ENCODE measurements at regions not wholly inside any gene's neighbourhood (a gene's known extent, or its start where the extent isn't known, plus 50 kb on each side); places are given as distances from the start of the nearest gene placed in this dataset.
A peak's percentile ranks its signal among the peaks of the same experiment; 100 is the strongest.

GRCh38 chr7:22586101-22586785 lies 86.3 kb upstream of the STEAP1B start:
- no peak for DNase-seq

GRCh38 chr7:22584179-22584578 lies 84.2 kb upstream of the STEAP1B start:
- DNase-seq: no peak

- DNase-seq: no peak
Measured at GRCh38 chr7:22582863-22583622, 83.1 kb upstream of the STEAP1B start.

GRCh38 chr7:22581099-22581498 lies 81.1 kb upstream of the STEAP1B start:
- DNase-seq: no peak

GRCh38 chr7:22579961-22580360 lies 80.0 kb upstream of the STEAP1B start:
- DNase-seq: no peak

- DNase-seq: no peak
Measured at GRCh38 chr7:22578007-22578733, 78.2 kb upstream of the STEAP1B start.

GRCh38 chr7:22577470-22578001 lies 77.5 kb upstream of the STEAP1B start:
- no peak for DNase-seq

GRCh38 chr7:22576612-22577469 lies 76.9 kb upstream of the STEAP1B start:
- no peak for DNase-seq

GRCh38 chr7:22574754-22575520 lies 74.9 kb upstream of the STEAP1B start:
- no peak for DNase-seq

- DNase-seq: no peak
Measured at GRCh38 chr7:22572937-22573336, 72.9 kb upstream of the STEAP1B start.

- no peak for DNase-seq
Measured at GRCh38 chr7:22572292-22572691, 72.3 kb upstream of the STEAP1B start.

GRCh38 chr7:22571766-22572165 lies 71.8 kb upstream of the STEAP1B start:
- no peak for DNase-seq

GRCh38 chr7:22569586-22570321 lies 69.8 kb upstream of the STEAP1B start:
- no peak for DNase-seq

- DNase-seq: no peak
Measured at GRCh38 chr7:22566592-22566991, 66.6 kb upstream of the STEAP1B start.

GRCh38 chr7:22566176-22566575 lies 66.2 kb upstream of the STEAP1B start:
- DNase-seq: no peak

GRCh38 chr7:22565315-22565811 lies 65.4 kb upstream of the STEAP1B start:
- no peak for DNase-seq

- peak; percentile 45 for DNase-seq
Measured at GRCh38 chr7:22564511-22565045, 64.6 kb upstream of the STEAP1B start.

GRCh38 chr7:22563621-22564241 lies 63.7 kb upstream of the STEAP1B start:
- DNase-seq: no peak

- DNase-seq: peak; percentile 10
Measured at GRCh38 chr7:22563032-22563501, 63.1 kb upstream of the STEAP1B start.
